OCI-LY1 (cell line): ENCODE measurements at regions not wholly inside any gene's neighbourhood (a gene's known extent, or its start where the extent isn't known, plus 50 kb on each side); places are given as distances from the start of the nearest gene placed in this dataset.
"Not testable (repeated sequence)": the region's sequence is repeated elsewhere in the genome, so short reads cannot be mapped to it uniquely, and the experiment has no call there.

Experiments used
- H2AFZ ChIP-seq: fragments of 200-600 bp; sonication (generic), shearing (Covaris generic); 2 replicates; pipeline ENCODE4 v1.6.0; 2014; ENCODE audit warnings: antibody characterized with exemption, mild to moderate bottlenecking, low read length
- H3F3A ChIP-seq: fragments of 200-600 bp; sonication (generic), shearing (Covaris generic); 2 replicates; pipeline ENCODE4 v1.6.0; 2014; ENCODE audit warnings: mild to moderate bottlenecking, antibody characterized with exemption, low read length, moderate library complexity; ENCODE audit not compliant: insufficient read depth
- H3K27ac ChIP-seq: fragments of 200-600 bp; sonication (generic); 2 replicates; pipeline ENCODE4 v1.5.1; 2014; ENCODE audit warnings: low read length, mixed run types, mild to moderate bottlenecking, low read depth; ENCODE audit not compliant: poor library complexity, severe bottlenecking
- H3K27me3 ChIP-seq: fragments of 200-600 bp; sonication (generic); 2 replicates; pipeline ENCODE4 v1.6.0; 2014; ENCODE audit warnings: antibody characterized with exemption, mild to moderate bottlenecking, low read length, moderate library complexity; ENCODE audit not compliant: insufficient read depth
- H3K36me3 ChIP-seq: fragments of 200-600 bp; sonication (generic); 2 replicates; pipeline ENCODE4 v1.6.1; 2014; ENCODE audit warnings: mild to moderate bottlenecking, antibody characterized with exemption, low read length, moderate library complexity, mixed read lengths; ENCODE audit not compliant: insufficient read depth
- H3K4me1 ChIP-seq: fragments of 200-600 bp; sonication (generic); 2 replicates; pipeline ENCODE4 v1.5.1; 2014; ENCODE audit warnings: mild to moderate bottlenecking, low read length, moderate library complexity; ENCODE audit not compliant: insufficient read depth, severe bottlenecking
- H3K4me2 ChIP-seq: fragments of 200-600 bp; sonication (generic), shearing (Covaris generic); 2 replicates; pipeline ENCODE4 v1.6.1; 2014; ENCODE audit warnings: low read length
- H3K4me3 ChIP-seq: fragments of 200-600 bp; sonication (generic); 2 replicates; pipeline ENCODE4 v1.5.1; 2014; ENCODE audit warnings: low read length, low read depth, mild to moderate bottlenecking, mixed read lengths; ENCODE audit not compliant: poor library complexity, severe bottlenecking
- H3K79me2 ChIP-seq: fragments of 200-600 bp; shearing (Covaris generic); 2 replicates; pipeline ENCODE4 v1.6.1; 2016; ENCODE audit warnings: mixed run types, low read length, mixed read lengths; ENCODE audit not compliant: insufficient read depth
- H3K9ac ChIP-seq: fragments of 200-600 bp; sonication (generic), shearing (Covaris generic); 2 replicates; pipeline ENCODE4 v1.6.1; 2014; ENCODE audit warnings: mild to moderate bottlenecking, low read length, mixed read lengths
- H3K9me2 ChIP-seq: fragments of 200-600 bp; sonication (generic), shearing (Covaris generic); 2 replicates; pipeline ENCODE4 v1.6.1; 2014; ENCODE audit warnings: low read depth, mild to moderate bottlenecking, low read length, mixed read lengths
- H3K9me3 ChIP-seq: fragments of 200-600 bp; shearing (Covaris generic); 2 replicates; pipeline ENCODE4 v1.6.1; 2014; ENCODE audit warnings: low read length, mixed read lengths
- H4K20me1 ChIP-seq: fragments of 200-600 bp; sonication (generic), shearing (Covaris generic); 2 replicates; pipeline ENCODE4 v1.6.0; 2016; ENCODE audit warnings: mild to moderate bottlenecking, low read length; ENCODE audit not compliant: insufficient read depth
- EZH2 ChIP-seq: fragments of 200-600 bp; sonication (generic), shearing (Covaris generic); IDR thresholded peaks from 2 replicates; pipeline ENCODE4 v1.8.0; 2017; ENCODE audit warnings: borderline replicate concordance, mixed run types, mild to moderate bottlenecking, antibody characterized with exemption, low read length, moderate library complexity, mixed read lengths
- TF ChIP-seq, protein P1 (sequence below): fragments of 200-600 bp; sonication (generic), shearing (Covaris generic); IDR thresholded peaks from 2 replicates; pipeline ENCODE4 v1.5.1; 2017; ENCODE audit warnings: mild to moderate bottlenecking, antibody characterized with exemption, low read length, moderate library complexity, mixed read lengths

- Histone ChIP-seq H2AFZ (no peak overlapping the region), H3K9me2 (no peaks in the 10 kb centered on the region), H3K9ac (no peak overlapping the region), H3K79me2 (no peaks in the 10 kb centered on the region), H3F3A (no peaks in the 10 kb centered on the region), H3K36me3 (no peaks in the 10 kb centered on the region), H3K27me3 (no peaks in the 10 kb centered on the region), H3K4me3 (no peak overlapping the region), H3K27ac (no peak overlapping the region), H3K9me3 (no peaks in the 10 kb centered on the region), H3K4me2 (no peak overlapping the region), H3K4me1 (no peaks in the 10 kb centered on the region), H4K20me1 (no peaks in the 10 kb centered on the region)
- no peak for TF ChIP-seq EZH2
- TF ChIP-seq, protein P1, sequence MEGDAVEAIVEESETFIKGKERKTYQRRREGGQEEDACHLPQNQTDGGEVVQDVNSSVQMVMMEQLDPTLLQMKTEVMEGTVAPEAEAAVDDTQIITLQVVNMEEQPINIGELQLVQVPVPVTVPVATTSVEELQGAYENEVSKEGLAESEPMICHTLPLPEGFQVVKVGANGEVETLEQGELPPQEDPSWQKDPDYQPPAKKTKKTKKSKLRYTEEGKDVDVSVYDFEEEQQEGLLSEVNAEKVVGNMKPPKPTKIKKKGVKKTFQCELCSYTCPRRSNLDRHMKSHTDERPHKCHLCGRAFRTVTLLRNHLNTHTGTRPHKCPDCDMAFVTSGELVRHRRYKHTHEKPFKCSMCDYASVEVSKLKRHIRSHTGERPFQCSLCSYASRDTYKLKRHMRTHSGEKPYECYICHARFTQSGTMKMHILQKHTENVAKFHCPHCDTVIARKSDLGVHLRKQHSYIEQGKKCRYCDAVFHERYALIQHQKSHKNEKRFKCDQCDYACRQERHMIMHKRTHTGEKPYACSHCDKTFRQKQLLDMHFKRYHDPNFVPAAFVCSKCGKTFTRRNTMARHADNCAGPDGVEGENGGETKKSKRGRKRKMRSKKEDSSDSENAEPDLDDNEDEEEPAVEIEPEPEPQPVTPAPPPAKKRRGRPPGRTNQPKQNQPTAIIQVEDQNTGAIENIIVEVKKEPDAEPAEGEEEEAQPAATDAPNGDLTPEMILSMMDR: no peak
These were observed 188.1 kb upstream of the SLC35B3 start for GRCh38 chr6:8623441-8623840.

DNA sequence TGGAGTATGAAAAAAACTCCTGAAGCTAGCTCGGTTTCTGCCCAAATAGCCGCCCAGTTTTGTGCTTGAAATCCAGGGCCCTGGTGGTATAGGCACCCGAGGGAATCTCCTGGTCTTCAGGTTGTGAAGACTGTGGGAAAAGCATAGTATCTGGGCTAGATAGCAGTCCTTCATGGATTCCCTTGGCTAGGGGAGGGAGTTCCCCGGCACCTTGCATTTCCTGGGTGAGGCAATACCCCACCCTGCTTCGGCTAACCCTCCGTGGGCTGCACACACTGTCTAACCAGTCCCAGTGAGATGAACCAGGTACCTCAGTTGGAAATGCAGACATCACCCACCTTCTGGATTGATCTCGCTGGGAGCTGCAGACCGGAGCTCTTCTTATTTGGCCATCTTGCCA is 184.5 kb upstream of the SLC35B3 start:
- Histone ChIP-seq H2AFZ (no peak overlapping the region), H3K9ac (no peak overlapping the region), H3K27me3 (no peaks in the 10 kb centered on the region), H3K4me1 (no peaks in the 10 kb centered on the region), H3K9me3 (no peaks in the 10 kb centered on the region), H3K4me2 (no peak overlapping the region), H3K79me2 (no peaks in the 10 kb centered on the region), H3K9me2 (no peaks in the 10 kb centered on the region), H3F3A (no peaks in the 10 kb centered on the region), H3K4me3 (no peak overlapping the region), H4K20me1 (no peaks in the 10 kb centered on the region), H3K27ac (no peak overlapping the region), H3K36me3 (no peaks in the 10 kb centered on the region)
- no peak for TF ChIP-seq EZH2
- TF ChIP-seq, protein P1: no peak

DNA sequence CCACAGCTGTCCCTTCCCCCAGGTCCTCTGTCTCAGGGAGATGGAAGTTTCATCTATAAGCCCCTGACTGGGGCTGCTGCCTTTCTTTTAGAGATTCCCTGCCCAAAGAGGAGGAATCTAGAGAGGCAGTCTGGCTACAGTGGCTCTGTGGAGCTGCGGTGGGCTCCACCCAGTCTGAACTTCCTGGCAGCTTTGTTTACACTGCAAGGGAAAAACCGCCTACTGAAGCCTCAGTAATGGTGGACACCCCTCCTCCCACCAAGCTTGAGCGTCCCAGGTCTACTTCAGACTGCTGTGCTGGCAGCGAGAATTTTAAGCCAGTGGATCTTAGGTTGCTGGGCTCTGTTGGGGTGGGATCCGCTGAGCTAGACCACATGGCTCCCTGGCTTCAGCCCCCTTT is 184.1 kb upstream of the SLC35B3 start:
- H4K20me1 ChIP-seq, H3K9me2 ChIP-seq, H3K79me2 ChIP-seq, H3K27me3 ChIP-seq, H3K9me3 ChIP-seq, H3K9ac ChIP-seq, H3K4me1 ChIP-seq, H3K27ac ChIP-seq, H3K36me3 ChIP-seq, H3K4me3 ChIP-seq, H3F3A ChIP-seq, H2AFZ ChIP-seq, H3K4me2 ChIP-seq: not testable (repeated sequence)

- H3K36me3 ChIP-seq: no peaks in the 10 kb centered on the region
- H2AFZ ChIP-seq: no peak overlapping the region
- no peaks in the 10 kb centered on the region for H3K4me1 ChIP-seq
- H3K4me3 ChIP-seq: no peak overlapping the region
- H3K9me2 ChIP-seq: no peaks in the 10 kb centered on the region
- H4K20me1 ChIP-seq: no peaks in the 10 kb centered on the region
- TF ChIP-seq EZH2: no peak
- TF ChIP-seq, protein P1: no peak
- no peak overlapping the region for H3K9ac ChIP-seq
- H3K79me2 ChIP-seq: no peaks in the 10 kb centered on the region
- no peak overlapping the region for H3K27ac ChIP-seq
- no peaks in the 10 kb centered on the region for H3K27me3 ChIP-seq
- H3K4me2 ChIP-seq: no peak overlapping the region
- no peaks in the 10 kb centered on the region for H3F3A ChIP-seq
- H3K9me3 ChIP-seq: no peaks in the 10 kb centered on the region
These were observed 173.4 kb upstream of the SLC35B3 start for GRCh38 chr6:8608737-8609136.
